PC-3 (cell line): ENCODE measurements at regions not wholly inside any gene's neighbourhood (a gene's known extent, or its start where the extent isn't known, plus 50 kb on each side); places are given as distances from the start of the nearest gene placed in this dataset.
"Not testable (repeated sequence)": the region's sequence is repeated elsewhere in the genome, so short reads cannot be mapped to it uniquely, and the experiment has no call there.

Source experiments
- EZH2 ChIP-seq: fragments of 300-600 bp; sonication (generic); IDR thresholded peaks from one replicate; pipeline ENCODE4 v1.6.1; 2017; ENCODE audit warnings: antibody characterized with exemption, mild to moderate bottlenecking, low read length; ENCODE audit not compliant: unreplicated experiment
- TF ChIP-seq, protein P1 (sequence below): fragments of 300-600 bp; sonication (generic); conservative IDR thresholded peaks from 2 replicates; pipeline ENCODE4 v1.5.1; 2017; ENCODE audit warnings: antibody characterized with exemption, low read depth, mild to moderate bottlenecking, low read length

DNA sequence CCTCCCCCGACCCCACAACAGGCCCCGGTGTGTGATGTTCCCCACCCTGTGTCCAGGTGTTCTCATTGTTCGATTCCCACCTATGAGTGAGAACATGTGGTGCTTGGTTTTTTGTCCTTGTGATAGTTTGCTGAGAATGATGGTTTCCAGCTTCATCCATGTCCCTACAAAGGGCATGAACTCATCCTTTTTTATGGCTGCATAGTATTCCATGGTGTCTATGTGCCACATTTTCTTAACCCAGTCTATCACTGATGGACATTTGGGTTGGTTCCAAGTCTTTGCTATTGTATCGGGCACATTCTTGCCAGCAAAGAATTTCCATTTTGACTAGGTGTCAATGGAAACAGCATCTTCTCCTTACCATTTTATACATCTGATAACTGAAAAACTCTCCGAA, 152.1 kb upstream of the IRF2BP2 start:
- not testable (repeated sequence) for TF ChIP-seq EZH2
- TF ChIP-seq, protein P1, sequence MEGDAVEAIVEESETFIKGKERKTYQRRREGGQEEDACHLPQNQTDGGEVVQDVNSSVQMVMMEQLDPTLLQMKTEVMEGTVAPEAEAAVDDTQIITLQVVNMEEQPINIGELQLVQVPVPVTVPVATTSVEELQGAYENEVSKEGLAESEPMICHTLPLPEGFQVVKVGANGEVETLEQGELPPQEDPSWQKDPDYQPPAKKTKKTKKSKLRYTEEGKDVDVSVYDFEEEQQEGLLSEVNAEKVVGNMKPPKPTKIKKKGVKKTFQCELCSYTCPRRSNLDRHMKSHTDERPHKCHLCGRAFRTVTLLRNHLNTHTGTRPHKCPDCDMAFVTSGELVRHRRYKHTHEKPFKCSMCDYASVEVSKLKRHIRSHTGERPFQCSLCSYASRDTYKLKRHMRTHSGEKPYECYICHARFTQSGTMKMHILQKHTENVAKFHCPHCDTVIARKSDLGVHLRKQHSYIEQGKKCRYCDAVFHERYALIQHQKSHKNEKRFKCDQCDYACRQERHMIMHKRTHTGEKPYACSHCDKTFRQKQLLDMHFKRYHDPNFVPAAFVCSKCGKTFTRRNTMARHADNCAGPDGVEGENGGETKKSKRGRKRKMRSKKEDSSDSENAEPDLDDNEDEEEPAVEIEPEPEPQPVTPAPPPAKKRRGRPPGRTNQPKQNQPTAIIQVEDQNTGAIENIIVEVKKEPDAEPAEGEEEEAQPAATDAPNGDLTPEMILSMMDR = not testable (repeated sequence)
